GM12878 (cell line): ENCODE measurements at regions not wholly inside any gene's neighbourhood (a gene's known extent, or its start where the extent isn't known, plus 50 kb on each side); places are given as distances from the start of the nearest gene placed in this dataset.

Experiments used
- ATAC-seq: fragments of 200-7000 bp; cut with Tn5 transposase; 3 replicates; pipeline ENCODE4 v1.9.1; 2020; ENCODE audit warnings: mild to moderate bottlenecking, moderate library complexity
- BruUV-seq: library from RNA; stranded (reverse); fragments of 400-500 nt; replicated peaks from 2 replicates; lab custom pipeline; 2021; lab: Mats Ljungman, UMichigan
- CTCF ChIA-PET: fragments of 300-600 bp; sonication (Branson Sonifier 250); formaldehyde crosslinking; extraction: SDS; loops from one replicate; lab custom pipeline; 2021; ENCODE audit warnings: inconsistent platforms; lab: Yijun Ruan, JAX
- POLR2A ChIA-PET: fragments of 350-600 bp; formaldehyde crosslinking; extraction: SDS; loops from one replicate; lab custom pipeline; 2021; ENCODE audit warnings: inconsistent platforms; lab: Charles Lee
- RAD21 ChIA-PET: fragments of 300-600 bp; sonication (Branson Sonifier 250); formaldehyde crosslinking; loops from one replicate; lab custom pipeline; 2023; ENCODE audit warnings: antibody characterized with exemption; ENCODE audit not compliant: unreplicated experiment; lab: Charles Lee
- SMC1A ChIA-PET: fragments of 300-600 bp; sonication (Branson Sonifier 250); formaldehyde crosslinking; loops from one replicate; lab custom pipeline; 2023; ENCODE audit not compliant: unreplicated experiment, uncharacterized antibody; lab: Charles Lee
- DNase-seq: peaks from one replicate; pipeline ENCODE4 v3.0.0-alpha.2; 2011; ENCODE audit warnings: low read depth, low spot score
- FAIRE-seq: peaks from 3 replicates; lab custom pipeline; 2011; peaks lifted over from hg19 to GRCh38; lab: Jason Lieb, UNC
- H2AFZ ChIP-seq: 2 replicates; pipeline ENCODE4 v1.6.0; 2011; ENCODE audit warnings: low read depth, low read length, control low read depth; ENCODE audit not compliant: control insufficient read depth
- H3K27ac ChIP-seq: 2 replicates; pipeline ENCODE4 v1.5.1; 2011; ENCODE audit warnings: control low read depth; ENCODE audit not compliant: control insufficient read depth, insufficient read depth
- H3K27me3 ChIP-seq, 2 experiments: replicated peaks in 1 of 2; 2 replicates each; pipeline versions ENCODE4 v1.6.0 to v1.6.1; 2011; ENCODE audit warnings: low read length in 1 of 2; ENCODE audit not compliant: control insufficient read depth in 2 of 2, insufficient read depth in 2 of 2
- H3K36me3 ChIP-seq, 2 experiments: 2 replicates each; pipeline ENCODE4 v1.5.1; 2011; ENCODE audit warnings: low read length in 1 of 2; ENCODE audit not compliant: control insufficient read depth in 2 of 2, insufficient read depth in 2 of 2
- H3K4me1 ChIP-seq: 2 replicates; pipeline ENCODE4 v1.6.1; 2011; ENCODE audit warnings: mild to moderate bottlenecking, low read length, moderate library complexity, mixed read lengths; ENCODE audit not compliant: control insufficient read depth, insufficient read depth
- H3K4me2 ChIP-seq: 2 replicates; pipeline ENCODE4 v1.6.0; 2011; ENCODE audit warnings: control low read depth; ENCODE audit not compliant: control insufficient read depth, insufficient read depth
- H3K4me3 ChIP-seq: fragments of 200-600 bp; sonication (generic); 2 replicates; pipeline ENCODE4 v1.5.1; 2016
- H3K79me2 ChIP-seq: 2 replicates; pipeline ENCODE4 v1.6.0; 2011; ENCODE audit warnings: low read length; ENCODE audit not compliant: control insufficient read depth, insufficient read depth
- H3K9ac ChIP-seq: 2 replicates; pipeline ENCODE4 v1.8.0; 2011; ENCODE audit warnings: low read length, control low read depth, mixed read lengths; ENCODE audit not compliant: control insufficient read depth, insufficient read depth
- H3K9me3 ChIP-seq: replicated peaks from 3 replicates; pipeline ENCODE4 v1.5.1; 2011; ENCODE audit warnings: mild to moderate bottlenecking, low read length; ENCODE audit not compliant: control insufficient read depth, insufficient read depth
- H4K20me1 ChIP-seq: 2 replicates; pipeline ENCODE4 v1.6.0; 2011; ENCODE audit not compliant: control insufficient read depth, insufficient read depth
- BCL11A ChIP-seq: IDR thresholded peaks from 2 replicates; pipeline ENCODE4 v1.6.1; 2011; ENCODE audit warnings: low read depth, low read length
- BRCA1 ChIP-seq: IDR thresholded peaks from 2 replicates; pipeline ENCODE4 v1.6.1; 2011; ENCODE audit warnings: low read depth, low read length, improper control_type of control experiment
- DPF2 ChIP-seq: fragments of 450-650 bp; IDR thresholded peaks from 2 replicates; pipeline ENCODE4 v1.6.1; 2017; ENCODE audit warnings: mild to moderate bottlenecking
- EZH2 ChIP-seq: IDR thresholded peaks from 2 replicates; pipeline ENCODE4 v1.6.1; 2012; ENCODE audit warnings: low read depth, mild to moderate bottlenecking, control low read depth, inconsistent platforms, low read length, borderline replicate concordance; ENCODE audit not compliant: control insufficient read depth
- KDM1A ChIP-seq: fragments of 200-600 bp; sonication (generic); IDR thresholded peaks from 2 replicates; pipeline ENCODE4 v1.6.1; 2016; ENCODE audit warnings: borderline replicate concordance
- MEF2A ChIP-seq: IDR thresholded peaks from 2 replicates; pipeline ENCODE4 v1.6.1; 2011; ENCODE audit warnings: low read depth, mild to moderate bottlenecking, low read length, moderate library complexity; ENCODE audit not compliant: insufficient read depth
- NFYA ChIP-seq: IDR thresholded peaks from 2 replicates; pipeline ENCODE4 v1.6.1; 2011; ENCODE audit warnings: low read depth, mild to moderate bottlenecking, low read length, improper control_type of control experiment, borderline replicate concordance
- RUNX3 ChIP-seq: IDR thresholded peaks from 2 replicates; pipeline ENCODE4 v1.6.1; 2012; ENCODE audit warnings: low read length, inconsistent platforms
- SPI1 ChIP-seq: IDR thresholded peaks from 2 replicates; pipeline ENCODE4 v1.6.1; 2011; ENCODE audit warnings: low read depth, mild to moderate bottlenecking, low read length, moderate library complexity, borderline replicate concordance; ENCODE audit not compliant: insufficient read depth
- STAT1 ChIP-seq: fragments of 450-650 bp; conservative IDR thresholded peaks from 2 replicates; pipeline ENCODE4 v1.6.1; 2014; ENCODE audit warnings: antibody characterized with exemption, mild to moderate bottlenecking
- WGBS: methylation state at CpG from one replicate; pipeline ENCODE4 v1.1.6; 2016; ENCODE audit warnings: low lambda C conversion rate; ENCODE audit not compliant: insufficient replicate concordance, insufficient coverage; ENCODE audit errors: missing lambda C conversion rate; 5-methylcytosine and 5-hydroxymethylcytosine counted together
- in situ Hi-C: fragments of 300-500 bp; cut with MboI; formaldehyde crosslinking; loops from 9 replicates; pipeline ENCODE4 v1.14.3; 2018; ENCODE audit warnings: mixed read lengths
- intact Hi-C: fragments of 100-400 bp; cut with micrococcal nuclease; formaldehyde crosslinking; loops from one replicate; pipeline ENCODE4 v1.14.2; 2022; ENCODE audit not compliant: unreplicated experiment
- TF ChIP-seq, protein P1 (sequence below): IDR thresholded peaks from 2 replicates; pipeline ENCODE4 v1.6.1; 2012; ENCODE audit warnings: low read depth, low read length, improper control_type of control experiment
- TF ChIP-seq, protein P2 (sequence below): fragments of 450-650 bp; IDR thresholded peaks from 2 replicates; pipeline ENCODE4 v1.6.1; 2017; ENCODE audit warnings: mild to moderate bottlenecking, moderate library complexity
- TF ChIP-seq, protein P3 (sequence below): IDR thresholded peaks from 2 replicates; pipeline ENCODE4 v1.6.1; 2011; ENCODE audit warnings: mild to moderate bottlenecking, low read depth, low read length, moderate library complexity; ENCODE audit not compliant: insufficient replicate concordance
- TF ChIP-seq, protein P4 (sequence below): IDR thresholded peaks from 2 replicates; pipeline ENCODE4 v1.6.1; 2012; ENCODE audit warnings: improper control_type of control experiment, low read depth, low read length; ENCODE audit not compliant: insufficient replicate concordance

DNA sequence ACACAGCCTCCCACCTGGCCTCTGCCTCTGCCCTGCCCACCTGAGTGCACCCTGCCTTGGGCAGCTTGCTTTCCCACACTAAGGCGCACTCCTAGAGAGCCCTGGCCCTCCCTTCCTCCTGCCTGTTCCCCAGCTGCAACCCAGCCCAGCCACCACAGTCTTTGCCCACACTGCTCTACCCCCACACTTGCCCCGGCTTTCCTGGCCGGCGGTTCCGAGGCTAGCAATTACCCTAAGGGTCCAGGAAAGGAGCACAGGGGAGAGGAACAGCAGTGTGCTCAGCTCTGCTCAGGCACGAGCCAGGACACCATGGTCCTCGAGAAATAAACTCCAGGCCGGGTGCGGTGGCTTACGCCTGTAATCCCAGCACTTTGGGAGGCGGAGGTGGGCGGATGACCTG lies 237.8 kb upstream of the RAB6C start:
- H3K4me1 ChIP-seq, result no peaks in the 10 kb centered on the region
- H3K9ac ChIP-seq, result no peak overlapping the region
- WGBS, result 50% methylated on average over 12 of the region's 12 CpGs
- FAIRE-seq (no peak), ATAC-seq (no peak), DNase-seq (no peak)
- no peaks in the 10 kb centered on the region for H4K20me1 ChIP-seq
- ChIA-PET POLR2A (no interaction called here), RAD21 (no interaction called here), SMC1A (no interaction called here), CTCF (no interaction called here)
- no peaks in the 10 kb centered on the region for H3K79me2 ChIP-seq
- H3K9me3 ChIP-seq, result no peaks in the 10 kb centered on the region
- no peak overlapping the region for H3K4me3 ChIP-seq
- no peak overlapping the region for H3K27ac ChIP-seq
- in situ Hi-C loops (no loop called here), intact Hi-C loops (no loop called here)
- no peak overlapping the region for H3K4me2 ChIP-seq
- no TSS peak for BruUV-seq
- H3K27me3 ChIP-seq, result no peaks in the 10 kb centered on the region
- H2AFZ ChIP-seq, result no peak overlapping the region
- no peaks in the 10 kb centered on the region for H3K36me3 ChIP-seq
- TF ChIP-seq MEF2A (no peak), STAT1 (no peak), EZH2 (no peak), SPI1 (no peak), NFYA (no peak), BRCA1 (no peak), RUNX3 (no peak), KDM1A (no peak), DPF2 (no peak), BCL11A (no peak)
- TF ChIP-seq, protein P1, sequence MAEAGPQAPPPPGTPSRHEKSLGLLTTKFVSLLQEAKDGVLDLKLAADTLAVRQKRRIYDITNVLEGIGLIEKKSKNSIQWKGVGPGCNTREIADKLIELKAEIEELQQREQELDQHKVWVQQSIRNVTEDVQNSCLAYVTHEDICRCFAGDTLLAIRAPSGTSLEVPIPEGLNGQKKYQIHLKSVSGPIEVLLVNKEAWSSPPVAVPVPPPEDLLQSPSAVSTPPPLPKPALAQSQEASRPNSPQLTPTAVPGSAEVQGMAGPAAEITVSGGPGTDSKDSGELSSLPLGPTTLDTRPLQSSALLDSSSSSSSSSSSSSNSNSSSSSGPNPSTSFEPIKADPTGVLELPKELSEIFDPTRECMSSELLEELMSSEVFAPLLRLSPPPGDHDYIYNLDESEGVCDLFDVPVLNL, result no peak
- TF ChIP-seq, protein P2, sequence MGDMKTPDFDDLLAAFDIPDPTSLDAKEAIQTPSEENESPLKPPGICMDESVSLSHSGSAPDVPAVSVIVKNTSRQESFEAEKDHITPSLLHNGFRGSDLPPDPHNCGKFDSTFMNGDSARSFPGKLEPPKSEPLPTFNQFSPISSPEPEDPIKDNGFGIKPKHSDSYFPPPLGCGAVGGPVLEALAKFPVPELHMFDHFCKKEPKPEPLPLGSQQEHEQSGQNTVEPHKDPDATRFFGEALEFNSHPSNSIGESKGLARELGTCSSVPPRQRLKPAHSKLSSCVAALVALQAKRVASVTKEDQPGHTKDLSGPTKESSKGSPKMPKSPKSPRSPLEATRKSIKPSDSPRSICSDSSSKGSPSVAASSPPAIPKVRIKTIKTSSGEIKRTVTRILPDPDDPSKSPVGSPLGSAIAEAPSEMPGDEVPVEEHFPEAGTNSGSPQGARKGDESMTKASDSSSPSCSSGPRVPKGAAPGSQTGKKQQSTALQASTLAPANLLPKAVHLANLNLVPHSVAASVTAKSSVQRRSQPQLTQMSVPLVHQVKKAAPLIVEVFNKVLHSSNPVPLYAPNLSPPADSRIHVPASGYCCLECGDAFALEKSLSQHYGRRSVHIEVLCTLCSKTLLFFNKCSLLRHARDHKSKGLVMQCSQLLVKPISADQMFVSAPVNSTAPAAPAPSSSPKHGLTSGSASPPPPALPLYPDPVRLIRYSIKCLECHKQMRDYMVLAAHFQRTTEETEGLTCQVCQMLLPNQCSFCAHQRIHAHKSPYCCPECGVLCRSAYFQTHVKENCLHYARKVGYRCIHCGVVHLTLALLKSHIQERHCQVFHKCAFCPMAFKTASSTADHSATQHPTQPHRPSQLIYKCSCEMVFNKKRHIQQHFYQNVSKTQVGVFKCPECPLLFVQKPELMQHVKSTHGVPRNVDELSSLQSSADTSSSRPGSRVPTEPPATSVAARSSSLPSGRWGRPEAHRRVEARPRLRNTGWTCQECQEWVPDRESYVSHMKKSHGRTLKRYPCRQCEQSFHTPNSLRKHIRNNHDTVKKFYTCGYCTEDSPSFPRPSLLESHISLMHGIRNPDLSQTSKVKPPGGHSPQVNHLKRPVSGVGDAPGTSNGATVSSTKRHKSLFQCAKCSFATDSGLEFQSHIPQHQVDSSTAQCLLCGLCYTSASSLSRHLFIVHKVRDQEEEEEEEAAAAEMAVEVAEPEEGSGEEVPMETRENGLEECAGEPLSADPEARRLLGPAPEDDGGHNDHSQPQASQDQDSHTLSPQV, result no peak
- TF ChIP-seq, protein P3, sequence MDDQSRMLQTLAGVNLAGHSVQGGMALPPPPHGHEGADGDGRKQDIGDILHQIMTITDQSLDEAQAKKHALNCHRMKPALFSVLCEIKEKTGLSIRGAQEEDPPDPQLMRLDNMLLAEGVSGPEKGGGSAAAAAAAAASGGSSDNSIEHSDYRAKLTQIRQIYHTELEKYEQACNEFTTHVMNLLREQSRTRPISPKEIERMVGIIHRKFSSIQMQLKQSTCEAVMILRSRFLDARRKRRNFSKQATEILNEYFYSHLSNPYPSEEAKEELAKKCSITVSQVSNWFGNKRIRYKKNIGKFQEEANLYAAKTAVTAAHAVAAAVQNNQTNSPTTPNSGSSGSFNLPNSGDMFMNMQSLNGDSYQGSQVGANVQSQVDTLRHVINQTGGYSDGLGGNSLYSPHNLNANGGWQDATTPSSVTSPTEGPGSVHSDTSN, result no peak
- TF ChIP-seq, protein P4, sequence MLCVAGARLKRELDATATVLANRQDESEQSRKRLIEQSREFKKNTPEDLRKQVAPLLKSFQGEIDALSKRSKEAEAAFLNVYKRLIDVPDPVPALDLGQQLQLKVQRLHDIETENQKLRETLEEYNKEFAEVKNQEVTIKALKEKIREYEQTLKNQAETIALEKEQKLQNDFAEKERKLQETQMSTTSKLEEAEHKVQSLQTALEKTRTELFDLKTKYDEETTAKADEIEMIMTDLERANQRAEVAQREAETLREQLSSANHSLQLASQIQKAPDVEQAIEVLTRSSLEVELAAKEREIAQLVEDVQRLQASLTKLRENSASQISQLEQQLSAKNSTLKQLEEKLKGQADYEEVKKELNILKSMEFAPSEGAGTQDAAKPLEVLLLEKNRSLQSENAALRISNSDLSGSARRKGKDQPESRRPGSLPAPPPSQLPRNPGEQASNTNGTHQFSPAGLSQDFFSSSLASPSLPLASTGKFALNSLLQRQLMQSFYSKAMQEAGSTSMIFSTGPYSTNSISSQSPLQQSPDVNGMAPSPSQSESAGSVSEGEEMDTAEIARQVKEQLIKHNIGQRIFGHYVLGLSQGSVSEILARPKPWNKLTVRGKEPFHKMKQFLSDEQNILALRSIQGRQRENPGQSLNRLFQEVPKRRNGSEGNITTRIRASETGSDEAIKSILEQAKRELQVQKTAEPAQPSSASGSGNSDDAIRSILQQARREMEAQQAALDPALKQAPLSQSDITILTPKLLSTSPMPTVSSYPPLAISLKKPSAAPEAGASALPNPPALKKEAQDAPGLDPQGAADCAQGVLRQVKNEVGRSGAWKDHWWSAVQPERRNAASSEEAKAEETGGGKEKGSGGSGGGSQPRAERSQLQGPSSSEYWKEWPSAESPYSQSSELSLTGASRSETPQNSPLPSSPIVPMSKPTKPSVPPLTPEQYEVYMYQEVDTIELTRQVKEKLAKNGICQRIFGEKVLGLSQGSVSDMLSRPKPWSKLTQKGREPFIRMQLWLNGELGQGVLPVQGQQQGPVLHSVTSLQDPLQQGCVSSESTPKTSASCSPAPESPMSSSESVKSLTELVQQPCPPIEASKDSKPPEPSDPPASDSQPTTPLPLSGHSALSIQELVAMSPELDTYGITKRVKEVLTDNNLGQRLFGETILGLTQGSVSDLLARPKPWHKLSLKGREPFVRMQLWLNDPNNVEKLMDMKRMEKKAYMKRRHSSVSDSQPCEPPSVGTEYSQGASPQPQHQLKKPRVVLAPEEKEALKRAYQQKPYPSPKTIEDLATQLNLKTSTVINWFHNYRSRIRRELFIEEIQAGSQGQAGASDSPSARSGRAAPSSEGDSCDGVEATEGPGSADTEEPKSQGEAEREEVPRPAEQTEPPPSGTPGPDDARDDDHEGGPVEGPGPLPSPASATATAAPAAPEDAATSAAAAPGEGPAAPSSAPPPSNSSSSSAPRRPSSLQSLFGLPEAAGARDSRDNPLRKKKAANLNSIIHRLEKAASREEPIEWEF, result no peak
